Keratinocyte (primary cell): ENCODE measurements at regions not wholly inside any gene's neighbourhood (a gene's known extent, or its start where the extent isn't known, plus 50 kb on each side); places are given as distances from the start of the nearest gene placed in this dataset.

ENCODE experiments used
- DNase-seq: peaks from one replicate; pipeline ENCODE4 v3.0.0-alpha.2; 2011; ENCODE audit warnings: low read depth, missing footprints, low spot score
- FAIRE-seq: peaks from 2 replicates; lab custom pipeline; 2011; peaks lifted over from hg19 to GRCh38; lab: Jason Lieb, UNC
- H2AFZ ChIP-seq: 2 replicates; pipeline ENCODE4 v1.6.0; 2012; ENCODE audit warnings: low read length, control low read depth, inconsistent platforms; ENCODE audit not compliant: control insufficient read depth
- H3K27ac ChIP-seq: 2 replicates; pipeline ENCODE4 v1.5.1; 2011; ENCODE audit warnings: low read length; ENCODE audit not compliant: control insufficient read depth, insufficient read depth
- H3K27me3 ChIP-seq: 3 replicates; pipeline ENCODE4 v1.6.0; 2011; ENCODE audit warnings: low read length; ENCODE audit not compliant: control insufficient read depth, insufficient read depth; ENCODE audit errors: extremely low read depth
- H3K36me3 ChIP-seq, 2 experiments: 2 replicates in 1 of 2; 3 replicates in 1 of 2; pipeline ENCODE4 v1.5.1; 2011; ENCODE audit warnings: low read length in 2 of 2, mild to moderate bottlenecking in 1 of 2; ENCODE audit not compliant: control insufficient read depth in 2 of 2, insufficient read depth in 2 of 2; ENCODE audit errors: extremely low read depth in 1 of 2
- H3K4me1 ChIP-seq: 3 replicates; pipeline ENCODE4 v1.5.1; 2011; ENCODE audit warnings: low read length; ENCODE audit not compliant: control insufficient read depth, insufficient read depth; ENCODE audit errors: extremely low read depth
- H3K4me2 ChIP-seq: 3 replicates; pipeline ENCODE4 v1.6.0; 2011; ENCODE audit warnings: low read depth, low read length; ENCODE audit not compliant: control insufficient read depth, insufficient read depth; ENCODE audit errors: extremely low read depth
- H3K4me3 ChIP-seq, 3 experiments: fragments of 200-600 bp in 1 of 3; sonication (generic) in 1 of 3; 2 replicates in 2 of 3; 3 replicates in 1 of 3; pipeline ENCODE4 v1.5.1; 2011 to 2016; ENCODE audit warnings: low read length in 3 of 3, mild to moderate bottlenecking in 3 of 3, control low read depth in 2 of 3, inconsistent platforms in 1 of 3, low read depth in 1 of 3, mixed read lengths in 1 of 3, mixed run types in 1 of 3, moderate library complexity in 1 of 3; ENCODE audit not compliant: control insufficient read depth in 2 of 3, insufficient read depth in 2 of 3; ENCODE audit errors: extremely low read depth in 1 of 3
- H3K79me2 ChIP-seq: 2 replicates; pipeline ENCODE4 v1.6.0; 2012; ENCODE audit warnings: low read length; ENCODE audit not compliant: control insufficient read depth, insufficient read depth
- H3K9ac ChIP-seq: 3 replicates; pipeline ENCODE4 v1.6.0; 2011; ENCODE audit warnings: low read length; ENCODE audit not compliant: control insufficient read depth, insufficient read depth; ENCODE audit errors: extremely low read depth
- H3K9me1 ChIP-seq: 3 replicates; pipeline ENCODE4 v1.6.0; 2011; ENCODE audit warnings: low read length; ENCODE audit not compliant: control insufficient read depth, insufficient read depth; ENCODE audit errors: extremely low read depth
- H3K9me3 ChIP-seq: 2 replicates; pipeline ENCODE4 v1.5.1; 2012; ENCODE audit warnings: low read depth, low read length; ENCODE audit not compliant: control insufficient read depth
- H4K20me1 ChIP-seq: 3 replicates; pipeline ENCODE4 v1.6.0; 2011; ENCODE audit warnings: low read length; ENCODE audit not compliant: control insufficient read depth, insufficient read depth; ENCODE audit errors: extremely low read depth
- EZH2 ChIP-seq: IDR thresholded peaks from one replicate; pipeline ENCODE4 v1.6.1; 2012; ENCODE audit warnings: inconsistent platforms, mild to moderate bottlenecking, low read length, moderate library complexity
- dilution Hi-C: fragments of 300-500 bp; cut with MboI; formaldehyde crosslinking; loops from one replicate; pipeline ENCODE4 v1.7.0; 2020; ENCODE audit warnings: low sequenced_read_pairs; ENCODE audit not compliant: extremely low pct_ligation_motif_present
- TF ChIP-seq, protein P1 (sequence below), 3 experiments: IDR thresholded peaks in 1 of 3; conservative IDR thresholded peaks in 1 of 3; optimal IDR thresholded peaks in 1 of 3; 2 replicates in 2 of 3; 3 replicates in 1 of 3; pipeline versions ENCODE3 to v1.5.1; 2011; ENCODE audit warnings: low read length in 3 of 3, mild to moderate bottlenecking in 3 of 3, moderate library complexity in 2 of 3, control low read depth in 1 of 3, inconsistent platforms in 1 of 3; ENCODE audit not compliant: insufficient read depth in 2 of 3; ENCODE audit errors: extremely low read depth in 1 of 3

DNA sequence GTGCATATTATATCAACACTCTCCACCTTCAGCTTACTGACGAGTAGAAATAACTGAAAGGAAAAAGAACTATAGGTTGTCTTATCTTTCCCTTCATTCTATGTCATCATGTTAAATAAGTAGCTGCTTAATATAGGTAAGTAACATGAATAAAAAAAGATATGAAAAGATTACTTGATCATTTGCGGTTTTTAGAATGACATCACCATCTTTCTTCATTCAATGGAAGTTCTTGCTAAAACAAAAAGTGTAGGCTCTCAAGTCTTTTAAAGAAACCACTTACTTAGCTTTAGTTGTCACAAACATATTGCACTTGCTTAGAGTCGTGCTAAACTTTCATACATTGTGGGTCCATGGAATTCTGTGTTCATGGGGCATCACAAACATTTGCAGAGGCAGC is 331.1 kb upstream of the DEPDC1 start:
- H3K4me1 ChIP-seq, result no peaks in the 10 kb centered on the region
- DNase-seq, result no peak
- H3K4me2 ChIP-seq, result no peak overlapping the region
- H2AFZ ChIP-seq, result no peak overlapping the region
- no peak overlapping the region for H3K4me3 ChIP-seq
- H3K79me2 ChIP-seq, result no peaks in the 10 kb centered on the region
- H4K20me1 ChIP-seq, result no peaks in the 10 kb centered on the region
- no peak for FAIRE-seq
- dilution Hi-C loops, result no loop called here
- TF ChIP-seq EZH2, result no peak
- TF ChIP-seq, protein P1, sequence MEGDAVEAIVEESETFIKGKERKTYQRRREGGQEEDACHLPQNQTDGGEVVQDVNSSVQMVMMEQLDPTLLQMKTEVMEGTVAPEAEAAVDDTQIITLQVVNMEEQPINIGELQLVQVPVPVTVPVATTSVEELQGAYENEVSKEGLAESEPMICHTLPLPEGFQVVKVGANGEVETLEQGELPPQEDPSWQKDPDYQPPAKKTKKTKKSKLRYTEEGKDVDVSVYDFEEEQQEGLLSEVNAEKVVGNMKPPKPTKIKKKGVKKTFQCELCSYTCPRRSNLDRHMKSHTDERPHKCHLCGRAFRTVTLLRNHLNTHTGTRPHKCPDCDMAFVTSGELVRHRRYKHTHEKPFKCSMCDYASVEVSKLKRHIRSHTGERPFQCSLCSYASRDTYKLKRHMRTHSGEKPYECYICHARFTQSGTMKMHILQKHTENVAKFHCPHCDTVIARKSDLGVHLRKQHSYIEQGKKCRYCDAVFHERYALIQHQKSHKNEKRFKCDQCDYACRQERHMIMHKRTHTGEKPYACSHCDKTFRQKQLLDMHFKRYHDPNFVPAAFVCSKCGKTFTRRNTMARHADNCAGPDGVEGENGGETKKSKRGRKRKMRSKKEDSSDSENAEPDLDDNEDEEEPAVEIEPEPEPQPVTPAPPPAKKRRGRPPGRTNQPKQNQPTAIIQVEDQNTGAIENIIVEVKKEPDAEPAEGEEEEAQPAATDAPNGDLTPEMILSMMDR (optimal IDR thresholded peaks at IDR 0.05 in 1 of 3, IDR thresholded peaks at IDR 0.05 in 1 of 3, conservative IDR thresholded peaks at IDR 0.05 in 1 of 3; ENCODE audit: extremely low read depth in 1 of 3, insufficient read depth in 2 of 3, low read length in 3 of 3), result no peak
- H3K9me1 ChIP-seq, result no peaks in the 10 kb centered on the region
- H3K36me3 ChIP-seq, result no peaks in the 10 kb centered on the region
- H3K27ac ChIP-seq, result no peak overlapping the region
- no peaks in the 10 kb centered on the region for H3K27me3 ChIP-seq
- no peak overlapping the region for H3K9ac ChIP-seq
- no peaks in the 10 kb centered on the region for H3K9me3 ChIP-seq

DNA sequence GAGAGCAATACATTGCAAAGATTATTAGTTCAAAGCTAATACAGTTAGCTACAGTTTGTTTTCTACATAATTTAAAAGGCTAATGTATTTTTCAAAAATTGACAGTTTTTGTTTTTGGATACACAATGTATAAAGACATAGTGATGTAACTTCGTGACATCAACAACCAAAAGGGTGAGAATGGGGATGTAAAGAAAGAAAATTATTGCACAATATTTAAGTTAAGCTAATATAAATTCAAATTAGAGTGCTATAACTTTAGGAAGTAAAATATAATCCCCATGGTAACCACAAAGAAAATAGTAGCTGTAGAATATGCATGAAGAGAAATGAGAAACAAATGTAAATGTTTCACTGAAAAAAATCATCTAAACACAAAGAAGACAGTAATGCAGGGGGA is 334.4 kb upstream of the DEPDC1 start:
- no peaks in the 10 kb centered on the region for H3K4me1 ChIP-seq
- TF ChIP-seq EZH2, result no peak
- TF ChIP-seq, protein P1 (optimal IDR thresholded peaks at IDR 0.05 in 1 of 3, IDR thresholded peaks at IDR 0.05 in 1 of 3, conservative IDR thresholded peaks at IDR 0.05 in 1 of 3; ENCODE audit: extremely low read depth in 1 of 3, insufficient read depth in 2 of 3, low read length in 3 of 3), result no peak
- no peak overlapping the region for H3K27ac ChIP-seq
- no peak overlapping the region for H3K9ac ChIP-seq
- no peak overlapping the region for H3K4me3 ChIP-seq
- FAIRE-seq, result no peak
- no peak overlapping the region for H2AFZ ChIP-seq
- no peaks in the 10 kb centered on the region for H3K79me2 ChIP-seq
- H3K9me3 ChIP-seq, result no peaks in the 10 kb centered on the region
- no peaks in the 10 kb centered on the region for H4K20me1 ChIP-seq
- no peak overlapping the region for H3K4me2 ChIP-seq
- DNase-seq, result no peak
- dilution Hi-C loops, result no loop called here
- H3K9me1 ChIP-seq, result no peaks in the 10 kb centered on the region
- H3K36me3 ChIP-seq, result no peaks in the 10 kb centered on the region
- no peaks in the 10 kb centered on the region for H3K27me3 ChIP-seq
